ENCODE measurements at regions not wholly inside any gene's neighbourhood (a gene's known extent, or its start where the extent isn't known, plus 50 kb on each side); places are given as distances from the start of the nearest gene placed in this dataset.

DNA sequence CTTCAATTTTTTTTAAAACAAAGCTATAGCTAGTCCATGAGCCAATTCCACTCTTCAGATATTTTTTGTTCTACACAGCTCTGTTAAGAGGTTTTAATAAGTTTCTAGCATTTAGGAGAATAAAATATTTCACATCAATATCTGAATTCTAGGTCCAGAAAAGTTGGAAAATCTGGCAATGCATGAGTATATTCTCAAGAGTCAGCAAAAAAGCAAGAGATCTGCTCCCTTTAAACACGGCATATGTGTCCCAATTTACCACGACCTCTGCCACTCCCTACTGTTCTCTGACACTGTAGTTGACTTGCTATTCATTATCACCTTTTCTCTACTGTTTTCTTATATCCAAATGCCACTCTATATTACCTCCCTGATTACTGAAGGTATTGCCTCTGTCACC, 145.1 kb upstream of the TGFBR2 start:
- TF ChIP-seq EZH2 (IDR thresholded peaks at IDR 0.05; ENCODE audit: borderline replicate concordance, insufficient read depth, low read length, poor library complexity, severe bottlenecking), result no peak
- TF ChIP-seq, protein P1, sequence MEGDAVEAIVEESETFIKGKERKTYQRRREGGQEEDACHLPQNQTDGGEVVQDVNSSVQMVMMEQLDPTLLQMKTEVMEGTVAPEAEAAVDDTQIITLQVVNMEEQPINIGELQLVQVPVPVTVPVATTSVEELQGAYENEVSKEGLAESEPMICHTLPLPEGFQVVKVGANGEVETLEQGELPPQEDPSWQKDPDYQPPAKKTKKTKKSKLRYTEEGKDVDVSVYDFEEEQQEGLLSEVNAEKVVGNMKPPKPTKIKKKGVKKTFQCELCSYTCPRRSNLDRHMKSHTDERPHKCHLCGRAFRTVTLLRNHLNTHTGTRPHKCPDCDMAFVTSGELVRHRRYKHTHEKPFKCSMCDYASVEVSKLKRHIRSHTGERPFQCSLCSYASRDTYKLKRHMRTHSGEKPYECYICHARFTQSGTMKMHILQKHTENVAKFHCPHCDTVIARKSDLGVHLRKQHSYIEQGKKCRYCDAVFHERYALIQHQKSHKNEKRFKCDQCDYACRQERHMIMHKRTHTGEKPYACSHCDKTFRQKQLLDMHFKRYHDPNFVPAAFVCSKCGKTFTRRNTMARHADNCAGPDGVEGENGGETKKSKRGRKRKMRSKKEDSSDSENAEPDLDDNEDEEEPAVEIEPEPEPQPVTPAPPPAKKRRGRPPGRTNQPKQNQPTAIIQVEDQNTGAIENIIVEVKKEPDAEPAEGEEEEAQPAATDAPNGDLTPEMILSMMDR (IDR thresholded peaks at IDR 0.05; ENCODE audit: poor library complexity, severe bottlenecking), result no peak

Data from neural cell (in vitro differentiated cells).